Endodermal cell (in vitro differentiated cells): ENCODE measurements at regions not wholly inside any gene's neighbourhood (a gene's known extent, or its start where the extent isn't known, plus 50 kb on each side); places are given as distances from the start of the nearest gene placed in this dataset.

ENCODE experiments used
- DNase-seq: peaks from one replicate; pipeline ENCODE4 v3.0.0-alpha.2; 2017
- H3K27ac ChIP-seq: 2 replicates; pipeline ENCODE4 v1.5.1; 2013; ENCODE audit warnings: mild to moderate bottlenecking, low read depth, low read length, moderate library complexity
- H3K27me3 ChIP-seq: 2 replicates; pipeline ENCODE4 v1.6.1; 2013; ENCODE audit warnings: mild to moderate bottlenecking, low read length, moderate library complexity; ENCODE audit not compliant: insufficient read depth, control insufficient read depth, poor library complexity, severe bottlenecking
- H3K36me3 ChIP-seq: 2 replicates; pipeline ENCODE4 v1.7.0; 2013; ENCODE audit warnings: mild to moderate bottlenecking, low read length, moderate library complexity; ENCODE audit not compliant: control insufficient read depth, insufficient read depth
- H3K4me1 ChIP-seq: one replicate; pipeline ENCODE4 v1.7.0; 2013; ENCODE audit warnings: low read length; ENCODE audit not compliant: control insufficient read depth, insufficient read depth
- H3K4me3 ChIP-seq: 2 replicates; pipeline ENCODE4 v1.5.1; 2013; ENCODE audit warnings: mild to moderate bottlenecking, low read length, moderate library complexity
- H3K9ac ChIP-seq: 2 replicates; pipeline ENCODE4 v1.6.1; 2013; ENCODE audit warnings: mild to moderate bottlenecking, low read length, moderate library complexity; ENCODE audit not compliant: poor library complexity, severe bottlenecking; ENCODE audit errors: extremely low read depth
- H3K9me3 ChIP-seq: 2 replicates; pipeline ENCODE4 v1.6.1; 2013; ENCODE audit warnings: mild to moderate bottlenecking, low read length, moderate library complexity; ENCODE audit not compliant: control insufficient read depth
- H3K27ac Mint-ChIP-seq: 2 replicates; pipeline ENCODE4 v1.8.0; 2020; ENCODE audit warnings: mixed read lengths
- H3K27me3 Mint-ChIP-seq: 2 replicates; pipeline ENCODE4 v1.8.0; 2021; ENCODE audit warnings: mild to moderate bottlenecking, mixed read lengths; ENCODE audit not compliant: insufficient read depth
- H3K36me3 Mint-ChIP-seq: 2 replicates; pipeline ENCODE4 v1.8.0; 2020; ENCODE audit warnings: low read depth, mixed read lengths
- H3K4me1 Mint-ChIP-seq: 2 replicates; pipeline ENCODE4 v1.8.0; 2020; ENCODE audit warnings: mixed read lengths
- H3K4me3 Mint-ChIP-seq: 2 replicates; pipeline ENCODE4 v1.8.0; 2020; ENCODE audit warnings: mild to moderate bottlenecking, moderate library complexity, mixed read lengths
- H3K9me3 Mint-ChIP-seq: 2 replicates; pipeline ENCODE4 v1.8.0; 2020; ENCODE audit warnings: mild to moderate bottlenecking, mixed read lengths
- CTCF ChIP-seq: fragments of 200-600 bp; sonication (generic); conservative IDR thresholded peaks from 2 replicates; pipeline ENCODE4 v1.5.0; 2021; ENCODE audit warnings: antibody characterized with exemption, mild to moderate bottlenecking
- WGBS, 2 experiments: methylation state at CpG; one replicate each; pipeline versions ENCODE4 v1.1.5 to v1.1.7; 2013; ENCODE audit warnings: missing lambda C conversion rate in 2 of 2, mixed read lengths in 1 of 2; ENCODE audit not compliant: insufficient coverage in 1 of 2, insufficient read length in 1 of 2; 5-methylcytosine and 5-hydroxymethylcytosine counted together

GRCh38 chr13:90388887-90389452, 958.5 kb upstream of the MIR17HG start:
- Mint-ChIP-seq H3K4me3 (no peak overlapping the region), H3K27ac (no peak overlapping the region), H3K4me1 (peaks cover 2% of the 10 kb centered on the region), H3K9me3 (peaks cover 32% of the 10 kb centered on the region), H3K27me3 (no peaks in the 10 kb centered on the region), H3K36me3 (peaks cover 25% of the 10 kb centered on the region)
- H3K27ac ChIP-seq = no peak overlapping the region
- H3K4me1 ChIP-seq = no peaks in the 10 kb centered on the region
- WGBS, 2 experiments = 92 to 100% methylated on average over 2 of the region's 2 CpGs
- no peak overlapping the region for H3K9ac ChIP-seq
- no peaks in the 10 kb centered on the region for H3K36me3 ChIP-seq
- no peak overlapping the region for H3K4me3 ChIP-seq
- H3K9me3 ChIP-seq = peaks cover 11% of the 10 kb centered on the region
- DNase-seq = no peak
- no peak for TF ChIP-seq CTCF
- no peaks in the 10 kb centered on the region for H3K27me3 ChIP-seq

- Histone ChIP-seq H3K27ac (no peak overlapping the region), H3K27me3 (no peaks in the 10 kb centered on the region), H3K36me3 (no peaks in the 10 kb centered on the region), H3K4me3 (no peak overlapping the region), H3K9ac (no peak overlapping the region), H3K4me1 (no peaks in the 10 kb centered on the region), H3K9me3 (peaks cover 11% of the 10 kb centered on the region)
- Mint-ChIP-seq H3K27ac (no peak overlapping the region), H3K36me3 (peaks cover 25% of the 10 kb centered on the region), H3K27me3 (no peaks in the 10 kb centered on the region), H3K4me3 (no peak overlapping the region), H3K4me1 (peaks cover 2% of the 10 kb centered on the region), H3K9me3 (peaks cover 32% of the 10 kb centered on the region)
- DNase-seq = no peak
- 92 to 100% methylated on average over 2 of the region's 2 CpGs for WGBS, 2 experiments
- TF ChIP-seq CTCF = no peak
These were observed 958.0 kb upstream of the MIR17HG start for GRCh38 chr13:90389537-90389936.

GRCh38 chr13:90393408-90393807, 954.1 kb upstream of the MIR17HG start:
- no peak overlapping the region for H3K27ac Mint-ChIP-seq
- no peak for TF ChIP-seq CTCF
- H3K36me3 Mint-ChIP-seq = peaks cover 17% of the 10 kb centered on the region
- Histone ChIP-seq H3K36me3 (no peaks in the 10 kb centered on the region), H3K4me1 (peaks cover 8% of the 10 kb centered on the region), H3K27ac (no peak overlapping the region), H3K4me3 (no peak overlapping the region), H3K9ac (no peak overlapping the region), H3K27me3 (no peaks in the 10 kb centered on the region), H3K9me3 (peaks cover 3% of the 10 kb centered on the region)
- H3K4me1 Mint-ChIP-seq = peaks cover 22% of the 10 kb centered on the region
- no peak for DNase-seq
- no peak overlapping the region for H3K4me3 Mint-ChIP-seq
- H3K27me3 Mint-ChIP-seq = no peaks in the 10 kb centered on the region
- H3K9me3 Mint-ChIP-seq = peaks cover 27% of the 10 kb centered on the region
